GM20000 (cell line): ENCODE measurements at regions not wholly inside any gene's neighbourhood (a gene's known extent, or its start where the extent isn't known, plus 50 kb on each side); places are given as distances from the start of the nearest gene placed in this dataset.

Experiments used
- DNase-seq: peaks from one replicate; pipeline ENCODE4 v3.0.0; 2012; ENCODE audit warnings: low spot score
- CTCF ChIP-seq: IDR thresholded peaks from 2 replicates; pipeline ENCODE4 v1.5.1; 2012; ENCODE audit warnings: mild to moderate bottlenecking, control low read depth; ENCODE audit errors: extremely low read depth, missing control alignments

GRCh38 chr13:47288546-47288945 is 391.7 kb upstream of the HTR2A start:
- no peak for TF ChIP-seq CTCF
- no peak for DNase-seq

DNA sequence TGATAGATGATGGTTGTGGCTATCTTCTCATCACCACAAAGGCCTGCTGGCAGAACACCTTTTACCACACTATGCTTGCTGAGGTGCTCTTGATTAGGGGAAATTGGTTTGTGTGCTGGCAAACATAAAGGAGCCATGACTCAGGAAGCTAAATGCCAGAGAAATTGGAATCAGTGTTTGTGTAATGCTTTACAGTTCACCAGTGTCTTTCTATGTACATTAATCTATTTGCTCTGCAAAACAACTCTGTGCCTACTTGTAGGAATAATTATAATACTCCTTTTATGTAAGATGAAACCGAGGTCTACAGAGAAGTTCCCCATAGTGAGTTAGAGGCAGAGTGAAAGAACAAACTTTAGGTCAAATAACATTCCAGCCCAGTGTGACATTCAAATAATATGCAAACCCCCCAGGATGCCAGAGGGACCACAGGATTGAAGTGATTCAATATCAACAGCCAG is 390.5 kb upstream of the HTR2A start:
- TF ChIP-seq CTCF: no peak
- no peak for DNase-seq

DNA sequence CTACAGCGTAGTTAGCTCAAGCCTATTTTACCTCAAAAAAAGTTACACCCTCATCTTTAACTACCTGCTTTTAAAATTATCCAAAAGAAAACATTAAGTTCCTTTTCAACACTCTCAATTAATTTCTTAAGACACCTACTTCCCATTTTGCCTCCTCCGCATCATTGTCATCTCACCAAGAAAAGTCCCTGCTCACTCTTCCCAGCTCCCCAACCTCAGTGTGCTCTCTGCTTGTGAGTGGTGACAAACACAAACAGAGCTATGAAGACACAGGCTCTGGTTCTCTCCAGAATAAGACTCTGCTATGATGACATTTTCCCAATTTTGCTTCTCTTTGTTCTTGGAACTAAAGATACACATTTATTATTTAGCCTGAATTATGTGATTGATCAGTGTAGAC is 385.1 kb upstream of the HTR2A start:
- DNase-seq: no peak

DNA sequence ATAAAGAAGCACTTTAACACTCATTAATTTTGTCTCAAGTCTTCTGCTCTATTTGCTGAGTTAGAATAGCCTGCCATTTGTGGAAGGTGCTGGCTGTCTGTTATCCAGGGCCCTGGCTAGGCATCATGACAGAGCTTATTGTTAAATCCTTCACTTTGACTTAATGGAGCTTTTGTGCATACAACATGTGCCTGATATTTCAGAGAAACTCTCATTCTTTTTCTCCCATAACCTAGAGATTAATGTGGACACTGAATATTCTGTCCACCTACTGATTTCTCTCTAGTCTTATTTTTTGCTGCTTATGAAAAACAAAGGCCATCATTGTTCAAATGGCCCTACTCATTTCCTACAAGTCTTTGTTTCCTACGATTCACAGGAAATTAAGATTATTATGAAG is 383.1 kb upstream of the HTR2A start:
- TF ChIP-seq CTCF: no peak

More for the DNA sequence above, 385.1 kb upstream of the HTR2A start:
- TF ChIP-seq CTCF: no peak

DNA sequence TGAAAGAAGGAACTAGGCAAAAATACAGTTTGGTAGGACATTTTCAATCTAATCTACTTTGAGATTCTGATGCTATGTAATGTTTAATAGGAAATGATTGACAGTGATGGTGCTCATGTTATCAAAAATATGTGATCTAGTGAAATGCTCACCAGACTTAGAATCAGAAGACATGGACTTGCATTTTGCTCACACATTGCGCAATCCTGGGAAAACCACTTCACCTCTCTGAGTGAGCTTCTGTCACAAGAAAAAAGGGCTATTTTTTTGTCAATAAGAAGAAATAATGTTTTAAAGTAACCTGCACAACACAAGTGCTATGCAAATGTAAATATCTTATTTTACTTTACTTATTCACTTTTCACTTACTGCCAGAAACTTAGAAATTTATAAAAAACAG is 380.9 kb upstream of the HTR2A start:
- TF ChIP-seq CTCF: no peak
- no peak for DNase-seq

More for the DNA sequence above, 383.1 kb upstream of the HTR2A start:
- DNase-seq: no peak

- TF ChIP-seq CTCF: no peak
- no peak for DNase-seq
These were observed 371.4 kb upstream of the HTR2A start for GRCh38 chr13:47268270-47268669.

- DNase-seq: no peak
- TF ChIP-seq CTCF: no peak
These were observed 361.5 kb upstream of the HTR2A start for GRCh38 chr13:47258384-47258783.
